DMS53 (cell line): ENCODE measurements at regions not wholly inside any gene's neighbourhood (a gene's known extent, or its start where the extent isn't known, plus 50 kb on each side); places are given as distances from the start of the nearest gene placed in this dataset.
"Not testable (repeated sequence)": the region's sequence is repeated elsewhere in the genome, so short reads cannot be mapped to it uniquely, and the experiment has no call there.

Experiments used
- DNase-seq: peaks from one replicate; lab custom pipeline; 2025; lab: John Stamatoyannopoulos, UW

DNA sequence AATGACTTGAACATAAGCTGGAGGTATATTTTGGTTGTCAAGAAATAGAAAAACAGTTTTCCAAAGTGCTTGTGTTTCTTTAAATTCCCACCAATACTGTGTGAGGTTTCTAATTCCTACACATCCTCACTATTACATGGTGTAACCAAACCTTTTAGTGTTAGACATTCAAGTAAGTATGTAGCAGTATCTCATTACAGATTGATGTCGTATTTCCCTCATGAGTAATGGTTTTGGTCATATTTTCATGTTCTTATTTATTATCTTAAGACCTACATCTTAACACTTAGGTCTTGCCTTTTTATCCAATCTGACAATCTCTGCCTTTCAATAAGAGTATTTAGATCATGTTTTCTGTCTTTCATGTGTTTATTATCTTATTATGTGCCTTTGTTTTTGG, 253.7 kb upstream of the ANXA10 start:
- no peak for DNase-seq

DNA sequence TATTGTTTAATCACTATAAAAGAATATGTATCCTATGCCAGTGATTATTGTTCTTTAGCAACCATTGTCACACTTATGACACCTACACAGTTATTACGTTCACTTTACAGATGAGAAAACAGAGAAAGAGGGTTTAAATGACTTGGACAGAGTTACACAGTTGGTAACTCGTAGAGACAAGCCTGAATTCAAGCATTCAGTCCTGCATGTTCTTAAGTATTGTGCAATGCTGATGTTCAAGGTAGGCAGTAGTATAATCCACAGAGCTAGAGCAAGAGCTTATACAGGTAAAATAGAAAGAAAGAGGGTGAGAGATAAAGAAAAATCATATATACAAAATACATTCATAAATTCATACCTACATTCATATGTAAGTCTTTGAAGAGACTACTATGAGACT, 249.8 kb upstream of the ANXA10 start:
- no peak for DNase-seq

DNA sequence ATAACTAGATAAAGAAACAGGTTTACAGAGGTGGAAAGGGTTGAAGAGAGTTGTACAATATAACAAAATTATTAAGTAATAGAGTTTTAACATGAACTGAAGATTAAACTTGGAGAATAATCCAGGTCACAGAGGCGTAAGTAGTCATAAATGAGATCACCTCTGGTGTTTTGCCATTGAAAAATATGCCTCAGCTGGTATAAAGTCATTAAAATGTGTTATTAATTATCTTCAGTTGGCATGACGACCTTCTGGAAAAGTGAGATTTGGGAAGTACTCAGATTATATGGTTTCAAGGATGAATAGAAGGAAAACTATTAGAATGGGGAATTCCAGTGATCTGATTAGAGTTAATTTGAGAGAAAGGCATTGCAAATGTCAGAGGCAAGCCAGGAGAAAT, 237.5 kb upstream of the ANXA10 start:
- no peak for DNase-seq

DNA sequence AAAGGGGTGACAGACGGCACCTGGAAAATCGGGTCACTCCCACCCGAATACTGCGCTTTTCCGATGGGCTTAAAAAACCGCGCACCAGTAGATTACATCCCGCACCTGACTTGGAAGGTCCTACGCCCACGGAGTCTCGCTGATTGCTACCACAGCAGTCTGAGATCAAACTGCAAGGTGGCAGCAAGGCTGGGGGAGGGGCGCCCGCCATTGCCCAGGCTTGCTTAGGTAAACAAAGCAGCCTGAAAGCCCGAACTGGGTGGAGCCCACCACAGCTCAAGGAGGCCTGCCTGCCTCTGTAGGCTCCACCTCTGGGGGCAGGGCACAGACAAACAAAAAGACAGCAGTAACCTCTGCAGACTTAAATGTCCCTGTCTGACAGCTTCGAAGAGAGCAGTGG, 234.2 kb upstream of the ANXA10 start:
- DNase-seq: peak; percentile 78

DNA sequence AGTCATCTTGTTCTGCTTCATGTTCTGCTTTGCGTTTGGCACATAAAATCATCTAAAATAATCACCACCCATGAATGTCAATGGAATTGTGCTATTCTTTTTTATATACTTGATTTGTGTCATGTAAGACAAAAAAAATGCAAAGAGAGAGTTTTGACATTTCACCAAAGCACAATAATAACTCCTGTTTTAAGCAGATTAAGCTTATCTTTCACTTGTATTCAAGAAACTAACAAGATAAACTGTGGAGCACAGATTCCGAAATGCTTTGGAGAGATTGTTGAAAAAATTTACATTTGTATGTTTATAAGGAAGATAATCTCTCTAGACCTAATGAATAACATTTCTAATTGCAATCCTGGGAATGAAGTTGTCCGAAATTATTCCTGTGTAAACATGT, 225.1 kb upstream of the ANXA10 start:
- no peak for DNase-seq

DNA sequence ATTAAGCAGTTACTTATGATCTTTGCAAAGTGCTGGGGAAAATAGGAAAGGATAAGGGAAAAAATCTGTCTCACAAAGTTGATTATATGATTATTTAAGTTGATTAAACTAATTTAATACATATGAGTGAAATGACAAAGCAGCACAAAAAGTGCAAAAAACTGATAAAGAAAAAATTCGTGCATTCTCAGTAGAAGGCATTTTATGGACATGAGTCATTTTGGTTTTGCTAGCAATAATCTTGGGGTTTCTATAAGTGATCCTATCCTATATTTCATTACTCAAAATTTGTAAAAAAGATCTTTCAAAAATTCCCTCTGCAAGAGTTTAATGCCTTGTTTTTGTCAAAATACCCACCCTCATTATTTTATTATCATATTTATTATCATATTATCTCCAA, 224.2 kb upstream of the ANXA10 start:
- DNase-seq: no peak

DNA sequence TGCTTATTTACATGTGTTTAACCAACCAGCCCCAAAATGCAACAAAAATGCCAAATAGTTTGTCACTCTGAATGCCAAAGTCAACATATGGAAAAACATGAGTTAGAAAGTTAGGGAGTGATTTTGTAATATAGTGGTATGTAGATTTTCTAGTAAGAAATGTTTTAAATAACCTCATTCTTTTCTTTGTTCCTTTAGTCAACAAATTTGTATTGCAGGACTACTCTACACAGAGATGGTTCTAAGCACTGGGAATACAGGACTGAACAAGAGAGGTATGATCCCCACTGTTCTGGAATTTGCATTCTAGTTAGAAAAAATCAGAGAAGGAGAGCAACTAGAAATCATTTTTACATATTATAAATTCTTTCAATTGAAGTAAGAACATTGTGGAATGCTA, 218.8 kb upstream of the ANXA10 start:
- DNase-seq: no peak

DNA sequence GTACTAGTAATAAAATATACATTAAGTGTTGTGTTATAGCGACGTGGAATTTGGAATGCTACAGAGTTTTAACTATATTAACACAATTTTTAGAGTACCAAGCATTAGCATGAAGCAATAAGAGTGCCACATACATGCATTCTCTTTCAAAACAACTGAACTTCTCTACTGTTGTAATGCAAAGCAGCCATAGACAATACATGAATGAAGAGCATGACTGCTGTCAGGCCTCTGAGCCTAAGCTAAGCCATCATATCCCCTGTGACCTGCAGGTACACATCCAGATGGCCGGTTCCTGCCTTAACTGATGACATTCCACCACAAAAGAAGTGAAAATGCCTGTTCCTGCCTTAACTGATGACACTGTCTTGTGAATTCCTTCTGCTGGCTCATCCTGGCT, 216.2 kb upstream of the ANXA10 start:
- not testable (repeated sequence) for DNase-seq

DNA sequence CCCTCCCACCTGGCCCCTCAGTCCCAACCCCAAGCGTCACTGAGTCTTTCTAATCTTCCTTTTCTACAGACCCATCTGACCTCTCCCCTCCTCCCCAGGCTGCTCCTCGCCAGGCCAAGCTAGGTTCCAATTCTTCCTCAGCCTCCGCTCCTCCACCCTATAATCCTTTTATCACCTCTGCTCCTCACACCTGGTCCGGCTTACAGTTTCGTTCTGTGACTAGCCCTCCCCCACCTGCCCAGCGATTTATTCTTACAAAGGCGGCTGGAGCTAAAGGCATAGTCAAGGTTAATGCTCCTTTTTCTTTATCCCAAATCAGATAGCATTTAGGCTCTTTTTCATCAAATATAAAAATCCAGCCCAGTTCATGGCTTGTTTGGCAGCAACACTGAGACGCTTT, 214.5 kb upstream of the ANXA10 start:
- DNase-seq: not testable (repeated sequence)

DNA sequence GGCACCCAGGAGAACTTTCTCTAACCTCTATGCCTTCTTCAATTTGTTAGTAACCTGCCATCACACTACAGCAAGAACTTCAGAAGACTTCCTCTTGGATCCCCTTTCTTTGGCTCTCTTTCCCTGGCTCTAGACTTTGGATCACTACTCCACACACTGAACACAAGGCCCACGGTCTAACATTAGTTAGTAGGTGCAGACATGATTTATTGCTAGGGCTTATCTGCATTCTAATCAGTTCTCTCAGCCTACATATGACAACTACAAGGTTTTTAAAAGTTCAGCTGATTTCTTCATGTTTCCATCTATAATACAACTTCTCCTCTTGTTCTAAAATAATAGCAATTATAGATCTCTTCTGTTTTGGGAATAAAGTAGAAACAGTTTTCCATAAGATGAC, 209.1 kb upstream of the ANXA10 start:
- no peak for DNase-seq

DNA sequence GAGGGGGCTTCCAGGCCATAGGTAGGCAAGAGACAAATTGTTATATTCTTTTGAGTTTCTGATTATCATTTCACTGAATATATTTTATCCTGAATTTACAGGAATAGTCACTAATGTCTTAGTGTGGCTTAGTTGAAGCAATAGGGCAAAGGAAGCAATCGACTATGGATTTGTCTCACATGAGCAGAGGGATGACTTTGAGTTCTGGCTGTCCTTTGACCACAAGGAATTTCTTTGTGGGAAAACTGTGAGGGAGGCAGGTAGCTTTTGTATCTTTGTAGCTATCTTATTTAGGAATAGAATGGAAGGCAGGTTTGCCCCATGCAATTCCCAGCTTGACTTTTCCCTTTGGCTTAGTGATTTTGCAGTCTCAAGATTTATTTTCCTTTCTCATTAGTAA, 207.3 kb upstream of the ANXA10 start:
- no peak for DNase-seq

DNA sequence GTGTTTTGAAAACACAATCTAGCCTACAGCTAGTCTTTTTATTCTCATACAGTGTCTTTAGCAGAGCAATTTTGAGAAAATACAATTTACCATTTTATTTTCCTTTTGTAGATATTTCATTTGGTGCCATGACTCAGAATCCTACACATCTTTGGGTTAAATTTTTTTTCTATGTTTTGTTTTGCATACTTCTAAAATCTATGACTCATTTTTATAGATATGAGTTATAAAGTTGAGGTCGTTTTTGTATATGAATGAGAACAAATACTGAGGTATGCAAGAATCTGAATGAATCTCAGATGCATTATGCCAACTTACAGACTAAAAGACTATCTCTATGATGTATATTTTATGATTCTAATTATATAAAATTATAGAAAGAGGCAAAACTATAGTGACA, 206.5 kb upstream of the ANXA10 start:
- no peak for DNase-seq

DNA sequence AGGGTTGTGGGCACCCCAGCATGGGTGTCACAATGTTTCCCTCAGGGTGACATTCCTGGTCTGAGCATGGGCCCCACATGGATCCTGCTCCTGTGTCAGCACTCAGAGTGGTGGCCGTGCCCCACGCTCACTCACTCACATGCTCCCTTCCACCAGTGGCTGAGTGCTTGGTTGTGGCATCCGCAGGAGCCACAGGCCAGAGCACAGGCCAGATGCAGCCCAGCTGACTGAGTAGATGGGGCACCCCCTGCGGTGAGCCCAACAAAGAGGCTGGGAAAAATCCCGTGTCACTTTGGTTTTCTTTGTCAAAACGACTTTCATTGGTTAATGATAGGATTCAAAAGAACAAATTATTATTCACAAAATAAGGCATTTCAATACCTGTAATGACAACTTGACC, 204.6 kb upstream of the ANXA10 start:
- DNase-seq: no peak

DNA sequence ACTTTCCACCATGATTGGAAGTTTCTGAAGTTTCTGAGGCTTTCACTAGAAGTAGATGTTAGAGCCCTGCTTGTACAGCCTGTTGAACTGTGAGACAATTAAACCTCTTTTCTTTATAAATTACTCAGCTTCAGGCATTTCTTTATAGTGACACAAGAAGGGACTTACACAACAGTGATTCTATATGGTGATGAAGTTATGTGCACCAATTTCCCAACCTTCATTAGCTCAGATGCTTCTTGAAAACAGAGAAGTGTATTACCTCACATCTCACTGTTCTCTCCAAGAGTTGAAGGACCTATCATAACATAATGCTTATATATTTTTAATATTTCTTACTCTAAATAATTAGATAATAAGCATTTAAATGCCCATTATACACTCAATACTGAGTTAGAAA, 202.1 kb upstream of the ANXA10 start:
- no peak for DNase-seq

DNA sequence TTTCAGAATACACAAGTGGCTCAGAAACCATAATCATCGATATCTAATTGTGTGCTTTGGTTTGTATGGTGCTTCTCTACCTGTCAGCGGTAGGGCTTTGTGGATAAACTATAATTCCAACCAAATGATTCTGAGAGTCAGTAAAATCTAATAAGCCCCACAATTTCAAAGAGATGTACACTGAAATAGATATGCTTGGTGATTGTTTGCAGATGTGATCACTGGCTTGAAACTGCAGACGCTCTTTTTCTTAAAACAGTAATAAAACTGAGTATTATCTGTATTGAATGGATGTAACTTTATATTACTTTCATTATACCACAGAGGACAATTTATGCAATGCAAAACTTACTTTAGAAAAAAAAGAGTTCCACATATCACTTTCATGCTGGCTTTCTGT, 198.8 kb upstream of the ANXA10 start:
- DNase-seq: no peak

DNA sequence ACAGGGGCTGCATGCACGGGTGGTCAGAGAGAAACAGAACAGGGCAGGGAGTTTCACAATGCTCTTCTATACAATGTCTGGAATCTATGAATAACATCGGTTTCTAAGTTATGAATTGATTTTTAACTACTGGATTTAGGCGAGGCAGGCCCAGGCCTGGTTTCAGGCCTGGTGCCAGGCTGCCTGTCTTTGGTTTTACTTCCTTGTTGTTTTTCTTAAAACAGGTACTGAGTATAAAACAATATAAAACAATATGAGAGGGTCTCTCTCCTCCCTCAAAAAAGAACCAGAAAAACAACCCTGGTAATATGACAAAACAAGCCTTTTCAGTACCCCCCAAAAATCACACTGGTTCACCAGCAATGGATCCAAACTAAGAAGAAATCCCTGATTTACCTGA, 196.1 kb upstream of the ANXA10 start:
- not testable (repeated sequence) for DNase-seq

DNA sequence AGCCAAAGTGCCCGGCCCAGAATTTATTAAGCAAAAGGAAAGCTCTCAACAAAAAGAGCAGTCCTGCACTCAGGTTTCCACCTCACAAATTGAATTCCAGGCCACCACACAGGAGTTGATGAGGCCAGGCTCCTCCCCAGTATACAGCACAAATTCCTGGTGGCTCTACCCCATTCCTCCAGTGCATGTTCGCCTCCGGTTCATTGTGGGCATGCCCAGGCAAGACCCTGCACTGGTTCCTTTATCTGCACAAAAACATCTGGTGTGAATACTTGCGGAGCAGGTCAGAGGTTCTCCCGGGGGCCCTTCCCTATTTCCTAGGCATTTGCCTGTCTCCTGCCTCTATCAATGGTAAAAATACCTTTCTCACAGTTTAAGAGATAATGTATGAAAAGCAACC, 195.2 kb upstream of the ANXA10 start:
- no peak for DNase-seq

DNA sequence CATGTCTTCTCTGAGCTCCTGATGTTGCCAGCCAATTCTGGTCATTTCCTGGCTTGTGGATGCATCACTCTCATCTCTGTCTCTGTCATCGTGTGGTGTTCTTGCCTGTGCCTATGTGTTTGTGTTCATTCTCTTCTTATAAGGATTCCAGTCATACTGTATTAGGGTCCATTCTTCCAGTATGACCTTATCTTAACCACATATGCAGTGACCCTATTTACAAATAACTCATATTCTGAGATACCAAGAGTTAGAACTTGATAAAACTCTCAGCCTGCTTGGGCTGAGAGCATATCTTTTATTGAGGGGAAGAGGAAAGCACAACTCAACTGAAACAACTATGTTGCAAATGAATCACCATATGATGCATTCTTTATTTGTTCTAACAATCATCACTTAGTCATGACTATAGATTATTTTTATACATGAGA, 189.0 kb upstream of the ANXA10 start:
- DNase-seq: peak; percentile 6

DNA sequence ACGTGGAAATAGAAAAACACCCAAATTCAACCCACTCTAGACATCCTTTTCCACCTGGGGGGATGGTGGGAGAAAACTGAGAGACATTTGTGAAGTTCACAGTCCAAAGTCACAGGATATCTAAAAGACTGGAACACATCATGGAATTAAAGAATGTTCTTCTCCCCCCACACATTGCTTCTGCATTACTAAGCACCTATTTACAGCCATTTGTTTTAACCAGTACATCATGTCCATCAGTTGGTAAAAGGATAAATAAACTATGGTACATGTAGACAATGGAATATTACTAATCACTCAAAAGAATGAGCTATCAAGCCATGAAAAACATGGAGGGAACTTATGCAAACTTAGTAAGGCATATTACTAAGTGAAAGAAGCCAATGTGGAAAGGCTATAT, 185.5 kb upstream of the ANXA10 start:
- no peak for DNase-seq

DNA sequence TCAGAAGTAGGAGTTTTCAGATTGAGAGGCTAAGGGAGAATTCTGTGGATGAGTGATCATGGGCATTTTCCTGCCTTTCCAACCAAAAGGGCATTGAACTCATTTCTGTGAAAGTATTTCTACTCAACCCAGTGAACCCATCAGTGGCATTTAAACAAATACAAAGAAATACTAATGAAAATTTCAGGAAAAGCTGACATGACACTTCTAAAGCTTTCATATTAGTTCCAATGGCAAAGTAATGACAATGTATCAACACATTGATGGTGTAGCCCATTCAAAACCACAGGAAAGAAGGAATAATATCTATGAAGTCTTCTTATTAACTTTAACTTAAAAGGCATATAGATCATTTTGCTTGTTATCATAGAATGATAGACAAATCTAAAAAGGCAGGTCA, 183.5 kb upstream of the ANXA10 start:
- DNase-seq: no peak

DNA sequence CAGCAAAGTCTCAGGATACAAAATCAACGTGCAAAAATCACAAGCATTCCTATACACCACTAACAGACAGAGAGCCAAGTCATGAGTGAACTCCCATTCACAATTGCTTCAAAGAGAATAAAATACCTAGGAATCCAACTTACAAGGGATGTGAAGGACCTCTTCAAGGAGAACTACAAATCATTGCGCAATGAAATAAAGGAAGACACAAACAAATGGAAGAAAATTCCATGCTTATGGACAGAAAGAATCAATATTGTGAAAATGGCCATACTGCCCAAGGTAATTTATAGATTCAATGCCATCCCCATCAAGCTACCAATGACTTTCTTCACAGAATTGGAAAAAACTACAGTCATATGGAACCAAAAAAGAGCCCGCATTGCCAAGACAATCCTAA, 179.8 kb upstream of the ANXA10 start:
- not testable (repeated sequence) for DNase-seq

DNA sequence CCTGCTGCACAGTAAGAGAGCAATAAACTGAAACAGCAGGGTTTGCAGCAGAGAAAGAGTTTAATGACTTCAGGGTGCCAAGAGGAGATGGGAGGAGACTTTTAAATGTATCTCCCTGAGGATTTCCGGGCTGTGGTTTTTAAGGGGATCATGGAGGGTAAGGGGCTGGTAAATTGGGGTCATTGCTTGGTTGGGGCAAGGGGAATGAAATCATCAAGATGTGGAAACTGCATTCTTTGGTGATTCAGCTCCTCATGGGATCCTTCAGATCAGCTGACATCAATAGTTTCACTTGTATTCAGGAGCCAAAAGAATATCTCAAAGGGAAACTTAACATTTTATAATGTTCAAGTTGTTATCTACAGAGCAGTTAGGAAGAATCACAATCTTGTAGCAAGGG, 174.3 kb upstream of the ANXA10 start:
- peak; percentile 2 for DNase-seq

DNA sequence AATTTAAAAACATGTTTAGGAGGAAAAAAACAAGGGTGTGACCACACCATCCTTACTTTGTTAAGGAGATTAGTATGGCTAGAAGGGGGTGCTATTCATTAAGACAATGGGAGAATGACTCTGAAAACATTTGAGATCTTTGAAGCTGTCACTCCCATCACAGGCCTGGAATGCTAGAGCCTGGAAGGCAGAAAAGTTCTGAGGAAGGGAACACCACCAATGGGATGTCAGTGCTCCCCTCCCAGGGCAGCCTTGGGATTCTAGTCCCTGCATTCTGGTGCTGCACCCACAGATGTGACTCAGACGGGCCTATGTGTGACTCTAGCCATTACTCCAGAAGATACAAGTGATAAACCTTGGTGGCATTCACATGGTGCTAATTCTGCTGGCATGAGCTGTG, 162.2 kb upstream of the ANXA10 start:
- DNase-seq: no peak

DNA sequence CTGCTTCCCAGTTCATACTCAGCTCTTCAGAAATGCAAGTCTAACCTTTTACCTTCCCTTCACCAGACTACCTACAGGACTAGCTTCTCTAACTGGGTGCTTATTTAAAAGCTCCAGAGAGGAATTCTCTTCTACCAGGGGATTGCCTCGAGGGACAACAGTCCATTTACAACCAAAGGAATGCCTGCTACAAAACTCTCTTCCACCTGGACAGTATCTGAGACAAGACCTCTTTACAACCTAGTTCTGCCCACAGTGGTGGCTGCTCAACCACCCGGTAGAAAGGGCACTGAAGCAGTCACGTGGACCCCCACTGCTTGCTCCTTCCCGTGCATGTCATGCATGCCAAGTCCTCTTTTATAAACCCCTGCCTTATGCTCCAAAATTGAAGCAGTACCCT, 158.1 kb upstream of the ANXA10 start:
- no peak for DNase-seq

DNA sequence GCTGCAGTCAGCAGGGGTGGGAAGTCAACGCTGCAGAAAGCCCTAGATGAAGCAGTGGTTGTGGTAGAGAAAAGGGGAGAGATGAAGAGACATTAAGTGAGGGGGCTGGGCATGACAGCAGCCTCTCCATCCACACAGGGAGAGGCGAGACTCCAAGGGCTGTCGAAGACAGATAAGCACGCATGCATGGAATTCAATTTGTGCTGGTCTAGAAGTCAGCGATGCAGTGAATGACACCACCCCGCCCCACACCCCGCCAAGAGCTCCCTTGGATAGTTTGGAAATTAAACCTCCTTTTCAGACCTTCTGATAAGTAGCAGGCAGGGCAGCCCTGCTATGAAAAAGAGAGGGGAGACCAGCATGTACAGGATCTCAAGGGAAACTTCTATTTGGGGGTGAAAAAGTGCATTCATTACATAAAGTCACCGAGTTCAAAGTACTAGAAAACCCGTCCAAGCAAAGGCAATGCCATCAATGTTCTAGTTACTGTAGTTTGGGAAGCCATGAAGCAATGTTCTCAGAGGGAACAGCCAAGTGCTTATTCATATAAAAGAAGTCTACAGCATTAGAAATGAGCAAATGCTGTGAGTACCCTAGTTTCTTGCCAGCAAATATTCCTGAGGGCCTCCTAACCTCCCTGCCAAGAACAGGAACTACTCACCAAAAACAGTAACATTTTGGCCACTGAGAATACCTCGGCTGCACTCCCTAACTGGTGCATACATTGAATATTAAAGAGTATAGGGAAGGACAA, 152.3 kb upstream of the ANXA10 start:
- DNase-seq: no peak
